Activated B cell treated with CpG ODN at 0.5 μM for 24 hours (primary cell): ENCODE measurements at regions not wholly inside any gene's neighbourhood (a gene's known extent, or its start where the extent isn't known, plus 50 kb on each side); places are given as distances from the start of the nearest gene placed in this dataset.

Source experiments
- ATAC-seq: fragments of 200-7000 bp; cut with Tn5 transposase; one replicate; pipeline ENCODE4 v1.10.0; 2021; ENCODE audit warnings: low read depth, mild to moderate bottlenecking, moderate library complexity
- CTCF ChIA-PET: fragments of 350-600 bp; sonication (Branson Sonifier 250); formaldehyde crosslinking; loops from one replicate; lab custom pipeline; 2021; ENCODE audit warnings: antibody characterized with exemption; lab: Charles Lee
- POLR2A ChIA-PET: fragments of 350-600 bp; sonication (Branson Sonifier 250); formaldehyde crosslinking; loops from one replicate; lab custom pipeline; 2021; ENCODE audit warnings: antibody characterized with exemption; lab: Charles Lee
- DNase-seq: peaks from one replicate; pipeline ENCODE4 v3.0.0; 2022
- H3K27ac Mint-ChIP-seq: one replicate; pipeline ENCODE4 v1.8.0; 2020; ENCODE audit warnings: mixed read lengths
- H3K27me3 Mint-ChIP-seq: one replicate; pipeline ENCODE4 v1.8.0; 2021; ENCODE audit warnings: mixed read lengths
- H3K36me3 Mint-ChIP-seq: one replicate; pipeline ENCODE4 v1.8.0; 2021; ENCODE audit warnings: low read depth, mixed read lengths
- H3K4me1 Mint-ChIP-seq: one replicate; pipeline ENCODE4 v1.8.0; 2021; ENCODE audit warnings: mixed read lengths
- H3K4me3 Mint-ChIP-seq: one replicate; pipeline ENCODE4 v1.8.0; 2020; ENCODE audit warnings: mild to moderate bottlenecking, mixed read lengths
- H3K9me3 Mint-ChIP-seq: one replicate; pipeline ENCODE4 v1.8.0; 2020; ENCODE audit warnings: mixed read lengths
- CTCF ChIP-seq: fragments of 200-600 bp; IDR thresholded peaks from one replicate; pipeline ENCODE4 v1.8.0; 2022; ENCODE audit warnings: antibody characterized with exemption, mild to moderate bottlenecking
- intact Hi-C: fragments of 100-400 bp; cut with micrococcal nuclease; formaldehyde crosslinking; loops from one replicate; pipeline ENCODE4 v1.15.1; 2024

GRCh38 chr2:129430911-129431310, 548.6 kb upstream of the RAB6C start:
- no peaks in the 10 kb centered on the region for H3K36me3 Mint-ChIP-seq
- no peak for TF ChIP-seq CTCF
- H3K27me3 Mint-ChIP-seq, result peaks cover 1% of the 10 kb centered on the region
- no peak for DNase-seq
- no peaks in the 10 kb centered on the region for H3K9me3 Mint-ChIP-seq
- CTCF ChIA-PET, result no interaction called here
- ATAC-seq, result no peak
- POLR2A ChIA-PET, result no interaction called here
- H3K4me3 Mint-ChIP-seq, result no peak overlapping the region
- no peak overlapping the region for H3K27ac Mint-ChIP-seq
- H3K4me1 Mint-ChIP-seq, result no peaks in the 10 kb centered on the region
- intact Hi-C loops, result no loop called here

GRCh38 chr2:129431881-129432280, 547.6 kb upstream of the RAB6C start:
- Mint-ChIP-seq H3K27ac (no peak overlapping the region), H3K27me3 (peaks cover 1% of the 10 kb centered on the region)
- ATAC-seq, result no peak

GRCh38 chr2:129436809-129437208, 542.7 kb upstream of the RAB6C start:
- ChIA-PET POLR2A (no interaction called here), CTCF (no interaction called here)
- no peak for TF ChIP-seq CTCF
- Mint-ChIP-seq H3K4me3 (no peak overlapping the region), H3K27me3 (peaks cover 4% of the 10 kb centered on the region), H3K4me1 (no peaks in the 10 kb centered on the region), H3K36me3 (no peaks in the 10 kb centered on the region), H3K27ac (no peak overlapping the region), H3K9me3 (no peaks in the 10 kb centered on the region)
- ATAC-seq (no peak), DNase-seq (no peak)
- intact Hi-C loops, result no loop called here

More at GRCh38 chr2:129431881-129432280, 547.6 kb upstream of the RAB6C start:
- ChIA-PET POLR2A (no interaction called here), CTCF (no interaction called here)
- intact Hi-C loops, result no loop called here
- DNase-seq, result no peak
- no peak for TF ChIP-seq CTCF
- Mint-ChIP-seq H3K36me3 (no peaks in the 10 kb centered on the region), H3K4me1 (no peaks in the 10 kb centered on the region), H3K9me3 (no peaks in the 10 kb centered on the region), H3K4me3 (no peak overlapping the region)

DNA sequence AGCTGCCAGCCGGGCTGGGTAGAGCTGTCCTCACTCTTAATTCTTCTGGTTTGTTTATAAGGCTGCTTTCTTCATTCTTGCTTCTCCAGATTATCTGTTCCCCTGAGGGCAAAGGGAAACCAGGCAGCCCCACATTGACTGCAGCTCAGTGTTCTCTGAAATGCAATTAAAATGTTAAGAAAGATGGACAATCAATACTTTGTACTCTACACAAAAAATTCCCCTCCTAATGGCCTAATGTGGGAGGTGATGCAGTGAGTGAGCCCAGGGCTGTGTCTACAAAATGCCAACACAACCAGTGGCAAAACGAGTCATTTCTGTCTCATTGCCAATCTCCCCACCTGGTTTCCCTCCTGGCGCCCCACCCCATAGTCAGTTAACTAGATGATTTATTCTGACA, 541.7 kb upstream of the RAB6C start:
- intact Hi-C loops, result no loop called here
- POLR2A ChIA-PET, result no interaction called here
- H3K4me3 Mint-ChIP-seq, result no peak overlapping the region
- H3K36me3 Mint-ChIP-seq, result no peaks in the 10 kb centered on the region
- ATAC-seq (no peak), DNase-seq (no peak)
- H3K27me3 Mint-ChIP-seq, result peaks cover 4% of the 10 kb centered on the region
- H3K27ac Mint-ChIP-seq, result no peak overlapping the region
- no peaks in the 10 kb centered on the region for H3K4me1 Mint-ChIP-seq
- H3K9me3 Mint-ChIP-seq, result no peaks in the 10 kb centered on the region
- CTCF ChIA-PET, result no interaction called here
- TF ChIP-seq CTCF, result no peak

- no peak for ATAC-seq
- no peaks in the 10 kb centered on the region for H3K4me1 Mint-ChIP-seq
- H3K9me3 Mint-ChIP-seq, result no peaks in the 10 kb centered on the region
- peaks cover 5% of the 10 kb centered on the region for H3K27me3 Mint-ChIP-seq
- CTCF ChIA-PET, result no interaction called here
- no peak for DNase-seq
- POLR2A ChIA-PET, result no interaction called here
- intact Hi-C loops, result no loop called here
- no peak for TF ChIP-seq CTCF
- no peak overlapping the region for H3K4me3 Mint-ChIP-seq
- H3K36me3 Mint-ChIP-seq, result no peaks in the 10 kb centered on the region
- no peak overlapping the region for H3K27ac Mint-ChIP-seq
These were observed 540.9 kb upstream of the RAB6C start for GRCh38 chr2:129438501-129439057.
